ELF-1 (cell line): ENCODE measurements at regions not wholly inside any gene's neighbourhood (a gene's known extent, or its start where the extent isn't known, plus 50 kb on each side); places are given as distances from the start of the nearest gene placed in this dataset.

Source experiments
- DNase-seq: peaks from one replicate; pipeline ENCODE4 v3.0.0-alpha.2; 2016; ENCODE audit warnings: low read depth, low spot score

- no peak for DNase-seq
Observed at GRCh38 chr12:93944911-93945310, 203.5 kb upstream of the PLXNC1 start.

DNA sequence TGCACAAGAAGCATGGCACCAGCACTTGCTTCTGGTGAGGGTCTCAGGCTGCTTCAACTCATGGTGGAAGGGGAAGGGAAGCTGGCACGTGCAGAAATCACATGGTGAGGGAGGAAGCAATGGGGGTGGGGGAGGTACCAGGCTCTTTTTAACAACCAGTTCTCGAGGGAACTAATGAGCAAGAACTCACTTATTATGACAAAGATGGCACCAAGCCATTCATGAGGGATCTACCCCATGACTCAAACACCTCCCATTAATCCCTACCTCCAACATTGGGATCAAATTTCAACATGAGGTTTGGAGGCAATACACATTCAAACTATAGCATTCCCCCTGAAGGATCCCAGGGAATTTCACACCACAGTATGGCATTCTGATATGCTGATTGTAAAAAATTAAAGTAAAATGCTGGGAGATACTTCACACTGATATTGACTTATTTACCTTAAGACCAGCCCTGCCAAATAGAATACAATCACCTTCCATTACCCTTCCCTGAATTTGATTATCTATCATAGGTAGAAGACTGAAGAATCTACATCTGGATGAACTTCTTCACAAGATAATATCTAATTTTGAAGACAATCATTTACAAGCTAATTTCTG lies 201.7 kb upstream of the PLXNC1 start:
- no peak for DNase-seq

DNA sequence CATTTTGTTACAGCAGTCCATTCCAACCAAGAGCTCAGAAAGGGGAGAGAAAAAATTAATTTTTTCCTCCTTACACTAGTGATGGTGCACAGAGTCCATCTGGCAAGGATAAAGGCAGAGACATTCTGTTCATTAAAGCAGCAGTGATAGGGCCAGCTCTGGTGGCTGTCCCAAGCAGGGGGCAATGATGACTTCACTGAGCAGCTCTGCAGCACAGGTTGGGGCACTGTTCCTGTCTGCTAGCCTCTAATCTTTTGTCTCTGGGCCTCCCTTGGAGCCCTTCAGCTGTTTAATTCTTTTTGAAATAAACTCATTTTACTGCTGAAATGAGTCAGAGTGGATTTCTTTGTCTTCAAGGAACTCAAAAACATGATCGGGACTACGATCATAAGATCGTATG lies 200.9 kb upstream of the PLXNC1 start:
- no peak for DNase-seq

DNA sequence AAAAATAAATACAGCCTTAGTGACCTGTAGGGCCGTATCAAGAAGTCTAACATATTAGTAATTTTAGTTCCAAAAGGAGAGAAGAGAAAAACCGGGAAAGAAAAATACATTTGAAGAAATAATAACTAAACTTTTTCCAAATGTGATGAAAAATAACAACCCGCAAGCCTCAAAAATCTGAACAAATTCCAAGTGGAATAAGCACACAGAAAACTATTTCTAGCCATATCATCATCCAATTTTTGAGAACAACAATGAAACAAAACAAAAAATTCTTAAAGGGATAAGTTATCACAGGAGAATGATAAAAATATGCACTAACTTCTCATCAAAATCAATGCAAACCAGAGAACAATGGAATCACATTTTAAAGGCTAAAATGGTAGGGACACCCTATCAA lies 198.1 kb upstream of the PLXNC1 start:
- no peak for DNase-seq

DNA sequence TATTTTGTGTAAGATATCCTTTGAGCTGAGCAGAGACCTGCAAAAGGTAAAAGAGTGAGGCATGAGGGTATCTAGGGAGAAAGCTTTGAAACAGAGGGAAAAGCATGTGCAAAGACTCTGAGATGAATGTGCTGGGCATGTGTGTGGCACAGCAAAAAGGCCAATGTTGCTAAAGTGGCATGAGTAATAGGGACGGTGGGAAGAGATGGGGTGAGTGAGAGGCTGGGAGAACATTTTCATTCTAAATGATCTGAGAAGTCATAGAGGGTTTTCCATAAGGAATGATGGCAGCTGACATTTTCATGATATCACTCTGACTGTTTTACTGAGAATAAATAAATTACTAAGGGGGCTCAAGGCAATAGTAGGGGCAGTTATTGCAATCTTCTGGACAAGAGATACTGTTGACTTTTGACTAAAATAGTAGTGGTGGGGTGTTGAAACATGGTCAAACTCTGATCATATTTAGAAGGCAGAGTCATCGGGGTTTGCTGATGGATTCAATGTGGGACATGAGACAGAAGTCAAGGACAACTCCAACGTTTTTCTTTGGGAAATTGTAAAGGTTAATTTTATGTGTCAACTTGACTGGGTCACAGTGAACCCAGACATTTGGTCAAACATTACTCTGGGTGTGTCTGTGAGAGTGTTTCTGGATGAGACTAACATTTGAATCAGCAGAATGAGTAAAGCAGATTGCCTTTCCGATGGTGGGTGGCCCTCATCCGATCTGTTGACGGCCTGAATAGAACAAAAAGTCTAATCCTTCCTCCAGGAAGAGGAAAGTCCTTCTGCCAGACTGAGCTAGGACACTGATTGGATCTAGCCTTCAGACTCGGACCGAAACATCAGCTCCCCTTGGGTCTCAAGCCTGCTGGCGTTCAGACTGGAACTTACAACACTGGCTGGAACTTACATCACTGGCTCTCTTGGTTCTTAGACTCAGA lies 193.9 kb upstream of the PLXNC1 start:
- no peak for DNase-seq

DNA sequence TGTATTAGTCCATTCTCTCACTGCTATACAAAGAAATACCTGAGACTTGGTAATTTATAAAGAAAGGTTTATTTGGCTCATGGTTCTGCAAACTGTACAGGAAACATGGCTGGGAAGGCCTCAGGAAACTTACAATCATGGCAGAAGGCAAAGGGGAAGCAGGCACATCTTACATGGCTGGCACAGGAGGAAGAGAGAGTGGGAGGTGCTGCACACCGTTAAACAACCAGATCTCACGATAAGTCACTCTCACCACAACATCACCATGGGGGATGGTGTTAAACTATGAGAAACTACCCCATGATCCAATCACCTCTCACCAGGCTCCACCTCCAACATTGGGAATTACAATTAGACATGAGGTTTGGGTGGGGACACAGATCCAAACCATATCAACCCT lies 191.8 kb upstream of the PLXNC1 start:
- DNase-seq: no peak

- no peak for DNase-seq
Observed at GRCh38 chr12:93957168-93957567, 191.2 kb upstream of the PLXNC1 start.

- DNase-seq: no peak
Observed at GRCh38 chr12:93957870-93958269, 190.5 kb upstream of the PLXNC1 start.

GRCh38 chr12:93959657-93960056 lies 188.7 kb upstream of the PLXNC1 start:
- no peak for DNase-seq

DNA sequence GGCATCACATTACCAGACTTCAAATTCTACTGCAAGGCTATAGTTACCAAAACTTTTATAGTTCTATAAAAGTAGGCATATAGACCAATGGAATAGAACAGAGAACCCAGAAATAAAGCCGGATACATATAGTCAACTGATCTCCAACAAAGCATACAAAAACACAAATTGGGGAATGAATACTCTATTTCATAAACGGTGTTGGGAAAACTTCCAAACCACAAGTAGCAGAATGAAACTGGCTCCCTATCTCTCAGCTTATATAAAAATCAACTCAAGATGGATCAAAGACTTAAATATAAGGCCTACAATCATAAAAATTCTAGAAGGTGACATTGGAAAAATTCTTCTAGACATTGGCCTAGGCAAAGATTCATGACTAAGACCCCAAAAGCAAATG lies 187.9 kb upstream of the PLXNC1 start:
- no peak for DNase-seq

GRCh38 chr12:93962336-93962735 lies 186.0 kb upstream of the PLXNC1 start:
- DNase-seq: no peak

- no peak for DNase-seq
Observed at GRCh38 chr12:93964936-93965335, 183.4 kb upstream of the PLXNC1 start.

GRCh38 chr12:93966516-93967133 lies 181.8 kb upstream of the PLXNC1 start:
- no peak for DNase-seq

DNA sequence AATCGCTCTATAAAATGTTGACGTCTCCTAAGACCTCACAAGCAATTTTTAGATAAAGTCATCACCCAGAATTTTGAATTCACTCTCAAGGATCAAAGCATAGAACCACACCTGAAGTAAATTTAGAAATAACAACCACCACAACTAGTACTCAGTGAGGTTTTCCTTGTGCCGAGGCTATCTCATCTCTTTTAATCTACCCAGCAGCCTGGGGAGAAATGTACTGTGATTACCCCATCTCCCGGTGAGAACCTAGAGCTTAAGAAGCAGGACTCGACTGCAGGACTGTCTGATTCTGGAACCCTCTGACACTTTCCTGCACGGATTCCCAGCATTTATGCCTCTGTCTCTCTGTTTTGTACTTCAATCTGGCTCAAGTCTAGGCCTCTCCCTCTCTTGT lies 180.9 kb upstream of the PLXNC1 start:
- DNase-seq: no peak

DNA sequence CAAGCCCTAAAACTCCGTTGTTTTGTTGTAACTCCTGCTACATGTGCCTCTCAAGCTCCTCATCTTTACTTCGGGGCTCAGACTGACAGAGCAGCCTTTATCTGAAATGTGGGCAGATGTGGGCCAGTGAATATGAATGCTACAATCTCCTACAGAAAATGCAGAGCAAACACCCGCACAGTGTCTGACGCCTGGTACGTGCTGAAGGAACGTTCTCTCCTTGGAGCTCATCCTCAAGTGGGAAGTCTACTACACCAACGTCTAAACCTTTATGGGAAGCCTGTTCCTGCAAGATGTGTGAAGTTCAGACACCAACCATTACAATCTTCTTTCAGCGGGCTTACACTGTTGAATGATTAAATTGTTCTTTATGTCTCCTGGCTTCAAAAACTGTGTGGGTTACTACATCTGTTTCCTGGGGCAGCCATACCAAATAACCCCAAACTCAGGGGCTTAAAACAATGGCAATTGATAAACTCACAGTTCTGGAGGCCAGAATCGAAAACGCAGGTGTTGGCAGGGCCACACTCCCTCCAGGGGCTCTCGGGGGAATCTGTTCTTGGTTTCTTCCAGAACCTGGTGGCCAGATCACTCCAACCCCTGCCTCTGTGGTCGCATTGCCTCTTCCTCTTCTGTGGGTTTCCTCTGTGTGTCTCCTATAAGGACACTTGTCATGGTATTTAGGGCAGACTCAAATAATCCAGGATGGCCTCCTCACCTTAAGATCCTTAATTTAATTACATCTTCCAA lies 179.7 kb upstream of the PLXNC1 start:
- DNase-seq: no peak

DNA sequence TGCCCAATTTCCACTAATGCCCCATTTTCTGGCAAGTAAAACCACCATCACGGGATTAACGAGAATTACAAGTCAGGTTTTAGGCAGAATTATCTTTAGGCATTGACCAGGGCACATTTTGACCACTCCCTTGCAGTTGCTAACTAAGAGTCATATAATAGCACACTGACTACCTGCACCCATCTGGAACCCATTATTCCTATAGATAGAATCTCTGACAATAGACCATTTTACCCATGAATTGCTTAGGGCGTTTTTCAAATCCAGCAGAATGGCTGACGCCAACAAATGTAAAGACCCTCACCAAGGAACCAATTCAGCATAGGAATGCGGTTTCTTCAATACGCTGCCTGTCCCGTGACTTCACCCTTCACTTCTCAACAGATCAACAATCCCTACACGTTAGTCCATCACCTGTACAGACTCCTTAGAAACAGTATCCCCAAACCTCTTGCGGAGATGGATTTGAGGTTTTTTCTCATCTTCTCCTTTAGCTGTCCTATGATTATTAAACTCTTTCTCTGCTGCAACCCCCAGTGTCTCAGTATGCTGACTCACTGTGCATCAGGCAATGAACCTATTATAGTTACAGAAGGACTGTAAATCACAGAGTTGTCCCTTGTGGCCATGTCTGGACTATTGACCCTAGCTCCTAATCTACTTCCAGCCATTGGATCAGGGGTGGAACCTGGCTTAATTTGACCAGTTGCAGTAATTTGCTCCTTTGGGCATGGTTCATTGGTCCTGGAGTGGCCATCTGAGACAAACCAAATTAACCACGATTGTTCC lies 177.3 kb upstream of the PLXNC1 start:
- DNase-seq: no peak

GRCh38 chr12:93972411-93973208 lies 175.8 kb upstream of the PLXNC1 start:
- DNase-seq: no peak

GRCh38 chr12:93974252-93974651 lies 174.1 kb upstream of the PLXNC1 start:
- no peak for DNase-seq

GRCh38 chr12:93976024-93976423 lies 172.4 kb upstream of the PLXNC1 start:
- DNase-seq: no peak

GRCh38 chr12:93977081-93977480 lies 171.3 kb upstream of the PLXNC1 start:
- DNase-seq: no peak
